ENCODE measurements at regions not wholly inside any gene's neighbourhood (a gene's known extent, or its start where the extent isn't known, plus 50 kb on each side); places are given as distances from the start of the nearest gene placed in this dataset.

DNA sequence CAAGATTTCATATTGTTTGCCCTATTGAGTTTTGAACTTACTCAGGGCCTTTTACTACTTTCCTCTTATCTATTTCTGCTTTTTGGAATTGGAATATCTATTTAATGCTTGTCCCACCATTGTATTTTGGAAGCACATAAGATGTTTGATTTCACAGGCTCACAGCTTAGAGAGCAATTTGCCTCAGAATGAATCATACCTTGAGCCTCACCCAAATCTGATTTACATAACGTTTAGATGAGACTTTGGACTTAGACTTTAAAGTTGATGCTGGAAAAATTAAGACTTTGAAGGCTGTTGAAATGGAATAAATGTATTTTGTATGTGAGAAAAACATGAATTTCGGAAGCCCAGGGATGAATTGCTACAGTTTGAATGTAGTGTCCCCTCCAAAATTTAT is 458.9 kb downstream of the CNTN6 start:
- no peak for DNase-seq (ENCODE audit: low spot score)

DNA sequence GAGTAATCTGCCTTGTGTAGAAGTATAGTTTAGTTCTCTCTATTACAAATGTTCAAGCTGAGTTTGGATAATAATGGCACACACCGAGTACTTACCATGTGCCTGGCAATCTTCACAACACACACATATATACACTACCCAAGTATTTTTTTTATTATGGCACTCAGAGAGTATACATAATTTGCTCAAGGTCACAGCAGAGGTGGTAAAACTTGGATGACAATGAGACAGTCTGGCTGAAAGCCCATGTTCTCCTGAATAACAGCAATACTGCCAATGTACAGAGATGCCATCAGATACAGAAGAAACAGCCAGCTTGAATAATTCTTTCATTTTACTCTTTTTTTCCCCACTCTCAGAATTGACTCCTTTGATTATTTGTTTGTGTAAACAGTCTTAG is 460.0 kb downstream of the CNTN6 start:
- DNase-seq (ENCODE audit: low spot score): peak; percentile 18

DNA sequence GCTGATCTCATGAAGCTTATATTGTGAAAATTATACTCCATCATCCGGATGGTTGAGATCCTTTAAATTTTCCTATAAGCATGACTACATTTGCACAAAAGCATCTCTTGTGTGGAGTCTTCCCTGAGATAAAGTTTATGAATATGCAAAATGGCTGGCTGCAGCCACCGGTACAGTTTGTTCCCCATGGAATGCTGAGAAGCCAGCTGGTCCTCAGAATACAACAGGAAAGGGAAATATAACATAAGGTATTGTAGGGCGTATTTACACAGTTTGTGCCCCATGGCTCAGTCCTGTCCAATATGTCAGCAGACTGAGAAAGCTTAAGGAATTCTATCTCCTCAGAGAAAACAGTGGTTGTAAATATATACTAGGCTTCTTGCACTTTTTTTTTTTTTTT is 468.6 kb downstream of the CNTN6 start:
- no peak for DNase-seq (ENCODE audit: low spot score)

DNA sequence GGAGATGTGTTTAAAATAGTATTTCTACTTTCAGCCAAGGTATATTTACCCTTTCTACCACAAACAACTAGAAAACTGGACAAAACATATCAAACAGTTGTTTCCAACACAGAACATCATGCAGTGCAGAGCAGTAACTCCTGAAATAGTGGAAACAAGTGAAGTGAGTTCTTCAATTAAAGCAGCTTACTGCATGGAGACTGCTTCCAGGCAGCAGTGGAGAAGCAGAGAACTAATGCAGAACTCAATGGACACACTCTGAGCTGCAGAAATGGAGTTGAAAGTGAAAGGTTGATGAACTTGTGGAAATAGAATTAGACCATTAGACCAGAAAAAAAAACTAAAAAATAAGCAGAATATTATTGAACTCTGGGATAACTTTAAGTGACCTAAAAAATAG is 478.9 kb downstream of the CNTN6 start:
- no peak for DNase-seq (ENCODE audit: low spot score)

DNA sequence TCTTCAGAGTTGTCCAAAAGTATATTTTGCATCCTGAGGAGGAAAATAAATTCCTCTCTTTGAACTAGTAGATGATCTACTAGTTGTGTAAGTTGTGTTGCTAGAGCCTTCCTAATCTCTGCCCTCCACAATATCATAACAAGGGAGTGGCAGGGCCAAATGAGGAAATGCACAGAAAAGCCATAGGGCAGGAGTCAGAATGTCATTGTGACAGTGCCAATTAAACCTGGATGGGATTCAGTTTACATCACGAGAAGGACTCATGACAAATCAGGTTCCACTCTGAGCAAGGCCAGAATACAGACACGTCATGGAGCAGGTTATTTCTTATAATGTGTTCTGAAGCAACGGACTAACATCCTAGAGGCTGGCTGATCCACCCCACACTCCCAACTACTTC is 483.2 kb downstream of the CNTN6 start:
- DNase-seq (ENCODE audit: low spot score): peak; percentile 81

DNA sequence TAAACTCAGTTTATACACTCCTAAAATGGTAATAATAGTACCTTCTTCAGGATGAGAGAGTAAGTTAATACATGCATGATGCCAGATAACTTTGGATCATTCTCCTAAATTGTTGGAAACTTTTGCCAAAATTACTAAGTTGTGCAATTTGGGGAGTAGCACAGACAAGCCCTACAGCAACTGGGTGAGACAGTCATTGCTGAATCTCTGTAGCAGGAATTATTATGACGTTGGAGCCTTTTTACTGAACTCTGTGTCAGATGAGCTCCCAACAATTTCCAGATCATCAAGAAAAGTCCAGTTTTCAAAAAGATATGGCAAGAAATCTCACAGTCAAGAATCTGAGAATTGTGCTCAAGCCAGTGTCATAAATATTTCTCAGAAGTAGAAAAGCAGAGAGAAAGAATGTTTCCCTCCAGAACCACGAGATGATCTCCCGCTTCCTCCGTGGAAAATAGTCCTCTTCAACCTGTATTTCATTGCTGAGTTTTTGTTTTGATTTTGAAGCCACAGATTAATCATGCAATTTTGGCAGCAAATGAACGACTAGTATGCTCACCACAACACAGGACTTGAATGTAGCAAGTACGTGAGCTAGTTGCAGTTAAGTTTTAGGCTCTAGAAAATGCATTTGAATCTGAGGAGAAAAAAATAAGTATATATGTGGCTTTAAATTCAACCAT is 485.4 kb downstream of the CNTN6 start:
- DNase-seq (ENCODE audit: low spot score): no peak

DNA sequence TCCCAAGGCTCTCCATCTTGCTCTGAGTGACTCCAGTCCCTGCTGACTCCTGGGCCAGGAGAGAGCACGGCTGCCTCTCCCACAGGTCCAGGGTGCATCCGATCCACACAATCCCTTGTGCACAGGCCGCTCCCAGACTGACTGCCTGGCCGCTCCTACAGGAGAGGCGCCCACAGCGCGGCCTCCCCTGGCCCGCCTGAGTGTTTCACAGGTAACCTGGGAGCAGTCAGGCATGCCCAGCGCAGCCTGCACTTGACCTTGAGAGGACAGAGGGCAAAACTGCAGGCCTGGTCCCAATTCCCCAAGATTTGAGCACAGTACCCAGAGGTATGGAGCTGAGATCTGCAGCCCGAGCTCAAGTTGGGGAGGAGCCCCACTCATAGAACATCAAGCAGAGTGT is 490.2 kb downstream of the CNTN6 start:
- no peak for DNase-seq (ENCODE audit: low spot score)

DNA sequence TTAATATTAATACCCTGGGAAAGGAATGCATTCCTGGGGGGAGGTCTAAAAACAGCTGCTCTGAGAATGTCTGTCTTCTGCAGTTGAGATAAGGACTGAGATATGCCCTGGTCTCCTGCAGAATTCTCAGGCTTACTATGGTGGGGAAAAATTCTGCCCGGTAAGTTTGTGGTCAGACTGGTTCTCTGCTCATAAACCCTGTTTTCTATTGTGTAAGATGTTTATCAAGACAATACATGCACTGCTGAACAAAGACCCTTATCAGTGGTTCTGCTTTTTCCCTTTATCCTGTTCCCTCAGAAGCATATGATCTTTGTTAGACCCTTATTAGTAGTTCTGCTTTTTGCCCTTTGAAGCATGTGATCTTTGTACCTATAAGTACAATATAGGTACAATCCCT is 494.6 kb downstream of the CNTN6 start:
- no peak for DNase-seq (ENCODE audit: low spot score)

DNA sequence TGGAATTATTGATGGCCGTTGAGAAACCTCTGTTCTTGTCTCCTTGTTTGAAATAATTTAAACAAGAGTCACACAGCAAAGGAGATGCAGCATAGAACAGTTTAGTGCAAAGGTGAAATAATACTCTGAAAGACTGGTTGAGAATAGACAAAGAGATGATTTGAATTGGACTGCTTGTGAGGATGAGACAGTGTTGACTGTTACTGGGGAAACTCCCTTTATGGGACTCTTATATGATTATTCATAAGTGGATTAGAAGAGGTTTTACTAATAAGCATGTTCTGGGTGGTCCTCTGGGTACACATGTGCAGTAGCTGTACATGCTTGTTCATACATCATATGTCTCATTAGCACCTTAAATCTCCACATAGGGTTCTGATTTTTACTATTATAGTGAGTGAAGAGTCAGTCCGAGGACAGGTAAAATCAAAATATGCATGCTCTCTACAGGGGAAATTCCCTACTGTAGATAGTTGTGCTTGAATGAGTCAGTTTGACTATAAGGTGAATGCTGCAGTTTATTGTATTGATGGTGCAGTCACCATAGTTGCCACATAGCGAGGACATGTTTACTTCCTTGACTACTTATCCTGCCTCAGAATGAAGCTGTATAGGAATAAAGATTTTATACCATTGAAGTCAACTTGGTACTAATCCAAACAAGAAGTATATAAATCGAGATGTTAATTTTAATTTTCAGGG is 498.7 kb downstream of the CNTN6 start:
- DNase-seq (ENCODE audit: low spot score): no peak

DNA sequence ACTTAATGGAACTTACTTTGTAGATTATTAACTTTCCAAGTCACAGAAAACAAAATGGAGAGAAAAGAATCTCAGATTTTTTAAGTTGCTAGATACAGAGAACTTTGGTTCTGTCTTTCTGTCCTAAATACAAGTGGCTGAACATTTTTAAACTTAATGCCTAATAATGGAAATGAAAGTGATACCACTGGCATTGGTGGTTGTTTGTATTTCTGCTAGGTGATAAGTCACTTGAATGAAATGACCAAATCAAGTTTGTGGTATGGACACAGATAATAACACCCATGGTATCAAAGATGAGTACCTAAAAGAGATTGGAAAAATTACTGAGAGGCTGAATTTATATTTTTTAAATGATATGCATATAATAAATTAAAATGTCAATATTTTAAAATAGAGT is 502.1 kb downstream of the CNTN6 start:
- DNase-seq (ENCODE audit: low spot score): no peak

DNA sequence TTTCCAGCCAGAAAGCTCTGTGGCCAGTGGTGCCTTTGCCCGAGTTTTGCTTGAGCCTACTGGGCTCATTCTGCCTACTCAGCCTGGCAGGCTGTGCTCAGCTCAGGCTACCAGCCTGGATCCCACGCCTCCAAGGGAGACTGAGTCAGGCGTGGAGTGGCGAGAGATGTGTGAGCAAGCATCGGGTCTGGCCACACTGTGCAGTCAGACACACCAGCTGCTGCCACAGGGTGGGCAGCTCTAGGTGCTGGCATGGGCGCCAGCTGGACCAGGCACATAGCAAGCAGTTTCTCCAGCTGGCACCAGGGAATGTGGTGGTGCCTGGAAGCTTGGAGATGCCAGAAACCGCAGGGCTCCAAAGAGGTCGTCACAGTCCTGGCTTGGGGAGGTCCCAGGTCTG is 498.5 kb upstream of the CNTN4 start:
- DNase-seq (ENCODE audit: low spot score): no peak

DNA sequence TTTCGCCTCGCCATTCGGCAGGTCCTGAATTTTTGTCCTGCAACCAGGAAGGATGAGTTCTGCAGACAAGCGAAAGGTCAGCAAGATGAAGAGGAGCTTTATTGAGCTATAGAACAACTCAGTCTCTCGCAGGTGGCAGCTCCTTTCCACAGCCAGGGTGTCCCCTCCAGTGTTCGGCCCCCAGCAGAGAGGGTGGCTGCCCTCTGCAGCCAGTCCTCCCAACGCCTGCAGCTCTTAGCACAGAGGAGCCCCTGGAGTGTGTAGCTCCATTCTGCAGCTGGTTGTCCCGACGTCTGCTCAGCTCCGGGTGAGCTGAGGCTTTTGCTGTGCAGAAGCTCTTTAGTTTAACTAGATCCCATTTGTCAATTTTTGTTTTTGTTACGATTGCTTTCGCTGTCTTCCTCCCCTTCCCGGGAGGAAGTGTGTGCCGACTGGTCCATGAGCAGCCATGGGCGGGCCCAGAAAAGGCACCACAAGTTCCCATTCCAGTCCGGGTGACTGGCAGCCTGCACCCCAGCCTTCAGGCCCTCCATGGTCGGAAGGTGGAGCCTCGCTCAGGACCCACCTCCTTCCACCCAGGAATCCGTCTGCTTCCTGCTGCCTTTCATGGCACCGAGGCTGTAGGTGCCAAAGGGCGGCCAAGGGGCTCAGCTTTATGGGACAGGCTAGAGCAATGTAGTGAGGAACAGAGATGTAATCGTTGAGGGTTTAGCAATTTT is 497.8 kb upstream of the CNTN4 start:
- no peak for DNase-seq (ENCODE audit: low spot score)

DNA sequence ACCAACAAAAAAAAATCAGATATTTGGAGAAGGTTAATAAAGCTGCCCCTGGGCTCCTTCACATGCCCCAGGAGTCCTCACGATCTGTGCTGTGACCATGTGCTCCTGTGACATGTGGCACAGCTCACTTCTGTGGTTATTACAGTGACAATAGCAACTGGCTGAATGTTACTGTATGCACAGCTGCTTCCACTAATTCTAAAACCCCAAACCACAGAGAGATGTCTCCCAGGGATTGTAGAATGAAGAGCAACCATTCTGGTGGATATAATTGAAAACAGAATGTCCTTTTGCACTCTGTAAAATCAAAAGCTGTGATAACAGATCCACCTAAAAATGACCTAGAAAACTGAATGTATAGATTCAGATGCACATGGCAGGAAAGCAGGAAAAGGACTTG is 489.2 kb upstream of the CNTN4 start:
- DNase-seq (ENCODE audit: low spot score): no peak

DNA sequence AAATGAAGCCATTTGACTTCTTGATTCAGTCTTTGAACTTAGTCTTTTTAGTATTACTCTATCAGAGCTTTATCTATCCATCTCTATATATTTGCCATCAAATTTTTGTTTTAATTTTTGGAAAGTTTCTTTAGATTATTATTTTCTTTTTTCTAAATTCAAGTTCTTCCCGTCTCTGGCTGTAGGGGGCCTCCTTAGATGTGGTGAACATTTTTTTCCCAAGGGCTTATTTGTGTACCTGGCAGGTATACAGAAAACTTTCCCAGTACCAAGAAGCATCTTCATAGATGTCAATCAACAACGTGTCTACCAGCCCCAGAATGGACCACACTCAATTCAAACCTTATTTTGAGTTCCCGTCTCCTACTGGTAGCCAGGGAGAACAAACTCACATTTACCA is 486.8 kb upstream of the CNTN4 start:
- DNase-seq (ENCODE audit: low spot score): no peak

DNA sequence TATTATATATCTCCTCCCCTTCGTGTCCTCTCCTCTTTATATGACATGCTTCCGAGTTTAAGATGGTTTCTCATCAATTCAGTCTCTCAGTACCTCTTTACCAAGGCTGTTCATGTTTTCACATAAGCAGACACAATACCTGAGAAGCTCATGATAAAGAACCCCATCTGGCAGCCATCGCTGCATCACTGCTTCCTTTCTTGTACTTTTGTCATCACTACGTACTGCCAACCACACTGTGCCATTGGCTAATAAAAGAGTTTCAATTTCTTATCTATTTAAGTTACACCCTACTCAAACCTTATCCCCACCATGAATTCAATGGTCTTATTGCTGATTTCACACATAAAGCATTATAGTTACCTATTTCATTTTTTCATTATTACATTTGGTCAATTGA is 484.7 kb upstream of the CNTN4 start:
- DNase-seq (ENCODE audit: low spot score): no peak

DNA sequence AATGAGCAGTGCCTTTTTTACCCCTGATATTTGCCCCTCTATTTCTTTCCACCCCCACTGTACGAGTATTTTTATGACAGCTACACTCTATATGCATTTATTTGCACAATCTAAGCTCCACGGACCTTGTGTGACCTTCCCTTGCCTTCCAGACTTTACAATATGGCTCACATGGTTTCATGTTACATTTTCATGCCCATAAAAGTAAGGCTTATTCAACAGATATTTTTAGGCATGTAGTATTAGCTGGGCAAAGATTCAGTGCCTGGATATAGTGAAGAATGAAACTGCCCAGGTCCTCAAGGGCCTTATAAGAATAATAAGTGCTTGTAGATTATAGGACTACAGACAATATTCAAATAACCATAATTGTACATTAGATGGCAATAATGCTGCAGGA is 481.9 kb upstream of the CNTN4 start:
- DNase-seq (ENCODE audit: low spot score): no peak

DNA sequence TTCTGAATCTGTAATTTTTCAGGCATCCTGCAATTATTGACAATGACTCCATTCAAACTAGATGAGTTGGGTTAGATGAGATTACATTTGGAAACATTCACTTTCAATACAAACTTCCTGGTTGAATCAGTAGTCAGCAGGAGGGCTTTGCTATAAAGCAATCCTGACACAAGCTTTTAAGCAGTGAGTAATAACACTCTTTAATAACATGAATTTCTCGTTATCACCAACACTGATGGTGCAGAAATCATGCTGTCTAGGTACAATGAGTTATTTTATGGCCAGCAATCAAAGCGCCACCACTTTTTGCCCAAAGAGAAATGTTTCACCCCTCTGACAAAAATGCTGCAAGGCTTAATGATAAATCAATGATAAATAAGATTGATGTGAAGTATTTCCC is 474.8 kb upstream of the CNTN4 start:
- DNase-seq (ENCODE audit: low spot score): no peak

DNA sequence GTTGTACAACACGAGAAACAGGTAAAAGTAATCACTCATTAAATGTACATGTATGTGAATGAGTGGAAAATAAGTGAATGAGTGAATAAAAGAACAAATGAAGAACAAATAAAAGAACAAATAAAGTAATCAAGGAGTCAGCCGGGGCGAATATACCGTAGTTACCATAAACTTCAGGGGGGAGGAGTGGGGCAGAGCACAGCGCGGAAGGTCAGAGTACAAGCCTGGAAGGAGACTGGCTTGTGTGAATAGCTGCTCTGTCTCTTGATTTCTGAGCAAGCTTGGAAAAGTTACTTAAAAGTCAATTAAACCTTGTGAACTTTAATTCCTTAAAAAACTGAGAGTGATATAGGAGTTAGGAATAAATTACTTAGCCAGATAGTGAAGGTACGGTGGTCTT is 466.5 kb upstream of the CNTN4 start:
- no peak for DNase-seq (ENCODE audit: low spot score)

DNA sequence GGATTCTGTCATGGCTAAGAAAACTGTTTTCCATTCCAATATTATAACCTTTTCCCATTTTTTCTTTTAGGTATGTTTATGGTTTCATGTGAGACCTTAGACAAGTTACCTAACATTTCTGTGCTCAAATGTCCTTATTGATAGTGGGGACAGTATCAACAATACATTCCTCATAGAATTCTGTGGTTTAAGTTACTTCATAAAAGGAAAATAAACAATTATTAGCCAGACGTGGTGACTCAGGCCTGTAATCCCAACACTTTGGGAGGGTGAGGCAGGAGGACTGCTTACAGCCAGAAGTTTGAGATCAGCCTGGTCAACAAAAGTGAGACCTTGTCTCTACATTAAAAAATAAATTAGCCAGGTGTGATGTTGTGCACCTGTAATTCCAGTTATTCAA is 436.8 kb upstream of the CNTN4 start:
- no peak for DNase-seq (ENCODE audit: low spot score)

DNA sequence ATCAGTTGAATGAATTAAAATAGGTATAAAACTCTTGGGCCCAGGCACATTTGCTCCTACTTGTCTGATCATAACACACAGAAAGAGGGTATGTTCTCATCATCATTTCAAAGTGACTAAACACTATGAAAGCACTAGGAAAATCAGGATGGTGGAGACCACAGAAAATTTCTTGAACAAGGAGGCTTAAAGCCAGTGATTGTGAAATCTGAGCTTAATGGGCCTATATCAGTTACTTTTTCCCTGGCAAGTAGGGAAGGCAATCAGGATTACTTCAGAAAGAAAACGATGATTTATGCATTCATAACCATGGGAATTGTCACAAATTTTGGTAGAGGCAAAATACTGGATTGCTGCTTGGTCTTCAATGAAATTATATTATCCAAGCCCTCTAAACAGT is 434.4 kb upstream of the CNTN4 start:
- no peak for DNase-seq (ENCODE audit: low spot score)

DNA sequence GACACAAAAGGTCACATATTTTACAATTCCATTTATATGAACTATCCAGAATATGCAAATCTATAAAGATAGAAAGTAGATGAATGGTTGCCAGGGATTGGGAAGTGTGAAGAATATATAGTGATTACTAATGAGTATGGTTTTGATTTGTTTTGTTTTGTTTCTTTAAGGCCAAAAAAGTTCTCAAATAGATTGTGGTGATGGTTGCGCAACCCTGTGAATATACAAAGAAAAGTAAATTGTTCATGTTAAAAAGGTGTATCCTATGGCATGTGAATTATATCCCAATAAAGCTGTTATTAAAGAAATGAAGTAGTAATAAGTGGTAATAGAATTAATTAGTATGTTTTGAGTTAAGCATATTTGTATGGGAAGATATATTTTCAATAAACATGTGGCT is 431.8 kb upstream of the CNTN4 start:
- no peak for DNase-seq (ENCODE audit: low spot score)

DNA sequence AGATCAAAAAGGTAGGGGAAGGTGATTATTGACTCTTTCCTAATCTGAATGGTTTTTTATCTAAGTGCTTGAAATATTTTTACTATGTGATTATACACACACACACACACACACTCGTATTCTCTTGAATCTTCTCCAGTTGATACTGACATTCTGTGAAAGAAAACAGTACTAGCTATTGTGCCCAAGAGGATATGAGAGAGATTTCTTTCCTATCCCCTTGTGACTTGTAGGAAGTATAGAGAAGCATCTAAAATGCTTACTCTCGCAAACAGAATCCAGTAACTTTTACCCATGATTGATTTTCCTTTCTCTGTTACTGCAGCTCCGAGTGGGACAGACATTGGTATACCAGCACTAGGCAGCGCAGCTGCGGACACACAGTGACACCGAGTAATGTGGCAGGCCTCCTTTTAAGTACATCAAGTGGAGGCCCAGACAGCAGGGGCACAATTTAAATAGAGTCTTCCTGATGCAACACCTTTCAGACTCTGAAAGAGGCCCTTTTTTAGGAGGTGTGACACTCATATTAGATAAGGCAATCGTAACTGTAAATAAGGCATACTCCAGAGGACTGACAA is 421.0 kb upstream of the CNTN4 start:
- no peak for DNase-seq (ENCODE audit: low spot score)

DNA sequence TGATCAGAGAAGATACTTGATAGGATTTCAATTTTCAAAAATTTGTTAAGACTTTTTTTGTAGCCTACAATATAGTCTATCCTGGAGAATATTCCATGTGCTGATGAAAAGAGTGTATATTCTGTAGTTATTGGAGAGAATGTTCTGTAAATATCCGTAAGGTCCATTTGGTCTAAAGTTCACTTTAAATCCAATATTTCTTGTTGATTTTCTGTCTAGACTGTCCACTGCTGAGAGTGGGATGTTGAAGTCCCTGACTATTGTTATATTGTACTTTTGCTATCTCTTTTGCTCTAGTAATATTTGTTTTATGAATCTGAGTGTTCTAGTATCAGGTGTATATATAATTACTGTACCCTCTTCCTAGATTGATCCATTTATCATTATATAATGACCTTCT is 406.2 kb upstream of the CNTN4 start:
- DNase-seq (ENCODE audit: low spot score): no peak

Data from mucosa of gallbladder (tissue), 1 donor.